Neutrophil (primary cell): ENCODE measurements at regions not wholly inside any gene's neighbourhood (a gene's known extent, or its start where the extent isn't known, plus 50 kb on each side); places are given as distances from the start of the nearest gene placed in this dataset.

Experiments
- H3K27ac ChIP-seq: fragments of 200-600 bp; sonication (generic); 2 replicates; pipeline ENCODE4 v1.5.1; 2016; ENCODE audit warnings: mild to moderate bottlenecking, moderate library complexity
- H3K27me3 ChIP-seq: fragments of 200-600 bp; sonication (generic); 2 replicates; pipeline ENCODE4 v1.6.0; 2016; ENCODE audit warnings: mild to moderate bottlenecking
- H3K36me3 ChIP-seq: fragments of 200-600 bp; sonication (generic); 2 replicates; pipeline ENCODE4 v1.5.1; 2017
- H3K4me1 ChIP-seq, 2 experiments: fragments of 200-600 bp in 1 of 2; sonication (generic) in 1 of 2; 1 replicate in 1 of 2; 2 replicates in 1 of 2; pipeline versions ENCODE4 v1.5.1 to v1.6.1; 2013 to 2016; ENCODE audit warnings: low read depth in 1 of 2, low read length in 1 of 2, mild to moderate bottlenecking in 1 of 2, moderate library complexity in 1 of 2; ENCODE audit not compliant: control insufficient read depth in 1 of 2, insufficient read depth in 1 of 2
- H3K4me3 ChIP-seq, 2 experiments: fragments of 200-600 bp in 1 of 2; sonication (generic) in 1 of 2; 1 replicate in 1 of 2; 2 replicates in 1 of 2; pipeline ENCODE4 v1.5.1; 2013 to 2016; ENCODE audit warnings: low read depth in 1 of 2, low read length in 1 of 2, mild to moderate bottlenecking in 1 of 2, moderate library complexity in 1 of 2
- H3K9me3 ChIP-seq: fragments of 200-600 bp; sonication (generic); 2 replicates; pipeline ENCODE4 v1.5.1; 2016
- CTCF ChIP-seq: fragments of 200-600 bp; sonication (generic); IDR thresholded peaks from 2 replicates; pipeline ENCODE4 v1.5.1; 2016; ENCODE audit warnings: antibody characterized with exemption

GRCh38 chr15:87394676-87395075 lies 861.9 kb downstream of the NTRK3 start:
- no peak overlapping the region for H3K27ac ChIP-seq

GRCh38 chr15:87387766-87388165 lies 868.8 kb downstream of the NTRK3 start:
- Histone ChIP-seq H3K27ac (no peak overlapping the region), H3K9me3 (no peaks in the 10 kb centered on the region), H3K4me1 (no peaks in the 10 kb centered on the region), H3K27me3 (no peaks in the 10 kb centered on the region), H3K36me3 (no peaks in the 10 kb centered on the region), H3K4me3 (no peak overlapping the region)
- no peak for TF ChIP-seq CTCF

More at GRCh38 chr15:87394676-87395075, 861.9 kb downstream of the NTRK3 start:
- H3K27me3 ChIP-seq: no peaks in the 10 kb centered on the region
- H3K4me3 ChIP-seq: no peak overlapping the region
- H3K36me3 ChIP-seq: no peaks in the 10 kb centered on the region
- TF ChIP-seq CTCF: no peak
- no peaks in the 10 kb centered on the region for H3K9me3 ChIP-seq
- H3K4me1 ChIP-seq: no peaks in the 10 kb centered on the region

- Histone ChIP-seq H3K27me3 (no peaks in the 10 kb centered on the region), H3K9me3 (no peaks in the 10 kb centered on the region), H3K4me1 (no peaks in the 10 kb centered on the region), H3K36me3 (no peaks in the 10 kb centered on the region), H3K4me3 (no peak overlapping the region), H3K27ac (no peak overlapping the region)
- no peak for TF ChIP-seq CTCF
These were observed 882.2 kb downstream of the NTRK3 start for GRCh38 chr15:87374339-87374738.

- H3K27me3 ChIP-seq: no peaks in the 10 kb centered on the region
- H3K4me3 ChIP-seq: no peak overlapping the region
- H3K4me1 ChIP-seq: no peaks in the 10 kb centered on the region
- no peak for TF ChIP-seq CTCF
- H3K36me3 ChIP-seq: no peaks in the 10 kb centered on the region
- no peaks in the 10 kb centered on the region for H3K9me3 ChIP-seq
- no peak overlapping the region for H3K27ac ChIP-seq
These were observed 887.3 kb downstream of the NTRK3 start for GRCh38 chr15:87369269-87369668.

GRCh38 chr15:87368511-87368910 lies 888.0 kb downstream of the NTRK3 start:
- H3K9me3 ChIP-seq: no peaks in the 10 kb centered on the region
- no peaks in the 10 kb centered on the region for H3K36me3 ChIP-seq
- H3K4me1 ChIP-seq: no peaks in the 10 kb centered on the region
- no peaks in the 10 kb centered on the region for H3K27me3 ChIP-seq
- H3K4me3 ChIP-seq: no peak overlapping the region
- TF ChIP-seq CTCF: no peak
- H3K27ac ChIP-seq: no peak overlapping the region

GRCh38 chr15:87365186-87365585 lies 891.4 kb downstream of the NTRK3 start:
- H3K27ac ChIP-seq: no peak overlapping the region
- no peak for TF ChIP-seq CTCF
- H3K27me3 ChIP-seq: no peaks in the 10 kb centered on the region
- no peaks in the 10 kb centered on the region for H3K9me3 ChIP-seq
- no peak overlapping the region for H3K4me3 ChIP-seq
- no peaks in the 10 kb centered on the region for H3K4me1 ChIP-seq
- H3K36me3 ChIP-seq: no peaks in the 10 kb centered on the region
